Activated CD4-positive, CD25-positive, alpha-beta regulatory T cell treated with anti-CD3 and anti-CD28 coated beads, Interleukin-2, amount 50 U/mL, for 72 hours (primary cell): ENCODE measurements at regions not wholly inside any gene's neighbourhood (a gene's known extent, or its start where the extent isn't known, plus 50 kb on each side); places are given as distances from the start of the nearest gene placed in this dataset.
A peak's percentile ranks its signal among the peaks of the same experiment; 100 is the strongest.

ENCODE experiments used
- DNase-seq: peaks from one replicate; pipeline ENCODE4 v3.0.0; 2021

- DNase-seq, result peak; percentile 26
These were observed 194.2 kb upstream of the HDAC4 start for GRCh38 chr2:239594772-239595608.

- DNase-seq, result peak; percentile 14
These were observed 193.4 kb upstream of the HDAC4 start for GRCh38 chr2:239594019-239594771.

- DNase-seq, result no peak
These were observed 192.6 kb upstream of the HDAC4 start for GRCh38 chr2:239593455-239593854.

- peak; percentile 0 for DNase-seq
These were observed 191.9 kb upstream of the HDAC4 start for GRCh38 chr2:239592629-239593290.

- DNase-seq, result peak; percentile 20
These were observed 190.4 kb upstream of the HDAC4 start for GRCh38 chr2:239590995-239591915.

- DNase-seq, result peak; percentile 8
These were observed 189.5 kb upstream of the HDAC4 start for GRCh38 chr2:239590276-239590675.

GRCh38 chr2:239589833-239590232 lies 189.0 kb upstream of the HDAC4 start:
- peak; percentile 7 for DNase-seq

GRCh38 chr2:239589270-239589825 lies 188.5 kb upstream of the HDAC4 start:
- DNase-seq, result peak; percentile 4

GRCh38 chr2:239588451-239589269 lies 187.8 kb upstream of the HDAC4 start:
- no peak for DNase-seq

GRCh38 chr2:239587841-239588240 lies 187.0 kb upstream of the HDAC4 start:
- no peak for DNase-seq

GRCh38 chr2:239587311-239587731 lies 186.5 kb upstream of the HDAC4 start:
- no peak for DNase-seq

- DNase-seq, result no peak
These were observed 186.0 kb upstream of the HDAC4 start for GRCh38 chr2:239586651-239587310.

- DNase-seq, result no peak
These were observed 184.6 kb upstream of the HDAC4 start for GRCh38 chr2:239585422-239585821.

GRCh38 chr2:239584986-239585385 lies 184.2 kb upstream of the HDAC4 start:
- DNase-seq, result no peak

GRCh38 chr2:239583879-239584859 lies 183.3 kb upstream of the HDAC4 start:
- no peak for DNase-seq

- DNase-seq, result no peak
These were observed 182.5 kb upstream of the HDAC4 start for GRCh38 chr2:239583171-239583878.

GRCh38 chr2:239582476-239582875 lies 181.7 kb upstream of the HDAC4 start:
- DNase-seq, result no peak

- DNase-seq, result peak; percentile 21
These were observed 180.6 kb upstream of the HDAC4 start for GRCh38 chr2:239581352-239581901.
